GM19099 (cell line): ENCODE measurements at regions not wholly inside any gene's neighbourhood (a gene's known extent, or its start where the extent isn't known, plus 50 kb on each side); places are given as distances from the start of the nearest gene placed in this dataset.

ENCODE experiments used
- POLR2A ChIP-seq: IDR thresholded peaks from 3 replicates; pipeline ENCODE4 v1.6.1; 2011; ENCODE audit warnings: low read depth; ENCODE audit not compliant: insufficient read length; ENCODE audit errors: extremely low read depth

DNA sequence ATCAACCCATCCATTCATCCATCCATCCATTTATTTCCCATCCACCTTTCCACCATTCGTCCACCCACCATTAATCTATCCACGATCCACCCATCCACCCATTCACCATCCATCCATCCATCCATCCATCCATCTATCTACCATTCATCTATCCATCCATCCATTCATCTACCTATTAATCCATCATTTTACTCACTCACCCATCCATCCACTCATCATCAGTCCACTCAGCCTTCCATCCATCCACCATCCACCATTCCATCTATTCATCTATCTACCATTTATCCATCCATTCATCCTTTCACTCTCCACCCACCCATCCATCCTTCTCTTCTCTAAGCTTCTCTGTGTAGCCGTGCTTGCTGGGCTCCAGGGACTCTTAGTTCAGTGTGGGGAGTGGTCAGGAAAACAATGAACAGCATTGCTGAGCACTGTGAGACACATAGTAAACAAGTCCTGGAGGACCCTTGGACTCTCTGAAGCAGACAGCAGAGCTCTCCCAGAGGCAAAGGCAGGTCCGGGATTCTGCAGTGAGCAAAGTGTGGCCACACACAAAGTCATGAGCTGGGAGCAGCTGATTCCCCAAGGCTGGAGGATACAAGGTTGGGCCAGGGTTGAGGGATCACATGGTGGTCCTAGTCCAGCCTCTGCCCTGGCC lies 642.2 kb downstream of the BRD1 start:
- no peak for TF ChIP-seq POLR2A

DNA sequence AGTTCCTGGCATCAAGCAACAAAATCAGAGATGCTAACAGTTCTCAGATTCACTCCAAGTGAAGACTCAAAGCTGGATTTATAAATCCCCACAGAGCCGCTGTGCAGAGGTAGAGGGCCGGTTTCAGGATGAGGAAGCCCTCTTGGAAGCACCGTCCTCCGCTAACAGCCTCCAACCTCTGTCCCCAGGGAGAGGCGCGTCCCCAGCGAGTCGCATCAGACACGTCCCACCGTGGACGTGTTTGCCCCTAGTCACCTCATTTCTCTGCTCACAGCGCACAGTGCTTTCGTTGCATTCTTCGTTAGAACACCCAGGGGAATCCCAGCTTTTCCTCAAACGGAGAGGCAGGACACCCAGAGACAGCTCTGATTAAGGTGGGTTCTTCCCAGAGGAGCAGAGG lies 642.9 kb downstream of the BRD1 start:
- TF ChIP-seq POLR2A: no peak

DNA sequence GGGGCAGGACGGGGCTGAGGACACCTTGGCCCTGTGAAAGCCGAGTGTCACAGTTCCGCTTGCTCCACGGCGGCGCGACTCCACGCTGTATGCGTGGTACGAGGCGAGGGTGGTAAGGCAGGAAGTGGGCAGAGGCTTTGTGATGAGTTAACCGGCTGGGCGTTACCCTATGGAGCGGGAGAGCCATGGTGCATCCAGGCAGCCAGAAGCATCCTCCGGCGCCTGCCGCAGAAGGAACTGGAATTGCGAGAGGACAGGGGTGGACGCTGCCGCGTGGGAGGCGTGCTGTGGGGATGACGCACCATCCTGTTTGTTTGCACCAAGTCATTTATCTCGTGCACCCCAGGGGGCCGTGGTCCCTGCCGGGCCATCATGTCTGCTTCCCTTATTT lies 643.9 kb downstream of the BRD1 start:
- TF ChIP-seq POLR2A: no peak

DNA sequence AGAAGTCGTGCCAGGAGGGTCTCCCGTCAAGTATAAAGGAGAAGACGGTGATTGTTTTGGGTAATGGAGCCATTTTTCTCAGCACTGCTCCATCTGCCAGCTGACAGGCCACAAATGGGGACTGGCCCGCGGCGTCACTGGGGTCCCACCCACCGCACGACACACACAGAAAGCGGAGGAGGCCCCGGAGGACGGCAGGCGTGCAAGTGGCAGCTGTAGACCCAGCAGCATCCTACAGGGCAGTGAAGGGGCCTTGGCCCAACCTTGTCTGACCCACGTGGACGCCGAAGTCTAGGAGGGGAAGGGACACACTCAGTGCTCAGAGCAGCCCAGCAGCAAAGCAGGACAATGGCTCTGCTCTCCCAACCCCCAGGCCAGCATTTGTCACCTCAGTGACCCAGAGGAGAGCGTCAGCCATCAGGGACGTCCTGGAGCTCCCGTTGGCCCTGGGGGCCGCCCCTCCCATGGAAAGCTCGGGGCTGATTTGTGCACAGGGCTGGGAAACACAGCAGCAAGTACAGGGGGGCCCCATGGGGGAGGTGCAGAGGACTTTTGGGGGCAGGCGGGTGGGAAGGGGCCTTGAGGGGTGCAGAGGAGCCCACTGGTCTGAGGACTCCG lies 644.4 kb downstream of the BRD1 start:
- no peak for TF ChIP-seq POLR2A

DNA sequence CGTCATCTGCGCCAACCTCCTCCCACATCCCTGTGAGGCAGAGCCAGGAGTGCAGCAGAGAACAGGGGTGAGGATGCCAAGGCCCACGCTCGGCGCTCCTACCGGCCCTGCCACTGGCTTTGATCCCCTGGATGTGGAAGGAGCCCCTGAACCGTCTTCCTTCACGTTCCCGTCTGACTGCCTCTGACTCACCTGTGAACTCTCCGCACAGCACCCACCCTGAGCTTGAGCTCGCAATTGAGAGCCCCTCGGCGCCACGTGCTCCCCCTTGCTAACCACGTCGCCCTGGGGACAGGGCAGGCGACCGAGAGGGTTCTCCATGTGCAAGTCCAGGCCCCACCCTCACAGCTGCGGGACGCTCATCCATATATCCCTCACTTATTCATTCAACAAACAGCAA lies 645.3 kb downstream of the BRD1 start:
- TF ChIP-seq POLR2A: no peak

DNA sequence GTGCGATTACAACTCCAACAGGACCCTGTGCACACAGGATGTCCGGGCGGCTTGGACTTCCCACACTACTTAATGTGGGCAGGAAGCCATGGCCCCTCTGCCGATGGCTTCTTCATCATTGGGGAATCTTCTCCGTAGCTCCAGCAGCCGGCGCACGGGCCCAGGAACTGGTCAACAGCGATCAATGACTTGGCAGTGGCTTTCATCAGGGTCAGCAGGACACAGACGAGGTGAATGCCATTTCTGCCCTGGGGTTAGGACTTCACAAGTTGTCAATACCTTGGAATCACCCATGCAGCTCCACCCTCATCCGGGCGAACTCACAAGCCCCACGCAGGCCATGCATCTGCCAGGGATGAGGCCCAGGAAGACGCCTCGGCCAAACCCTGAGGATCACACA lies 645.7 kb downstream of the BRD1 start:
- no peak for TF ChIP-seq POLR2A

DNA sequence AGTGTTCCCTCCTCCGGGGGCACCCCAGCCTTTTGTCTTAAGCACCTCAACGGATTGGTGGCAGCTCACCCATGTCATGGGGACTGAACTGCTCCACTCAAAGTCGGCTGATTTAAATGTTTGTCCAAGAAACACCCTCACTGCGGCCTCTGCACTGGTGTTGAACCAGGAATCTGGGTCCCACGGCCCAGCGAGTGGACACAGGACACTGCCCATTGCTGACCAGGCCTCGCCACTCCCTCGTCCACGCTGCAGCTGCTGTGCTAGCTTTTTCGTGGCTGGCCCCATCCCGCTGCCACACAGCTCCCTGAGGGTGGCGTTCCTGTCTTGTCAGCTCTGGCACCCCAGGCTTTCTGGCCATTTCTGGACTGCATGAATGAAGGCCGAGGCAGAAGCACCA lies 646.2 kb downstream of the BRD1 start:
- TF ChIP-seq POLR2A: no peak

DNA sequence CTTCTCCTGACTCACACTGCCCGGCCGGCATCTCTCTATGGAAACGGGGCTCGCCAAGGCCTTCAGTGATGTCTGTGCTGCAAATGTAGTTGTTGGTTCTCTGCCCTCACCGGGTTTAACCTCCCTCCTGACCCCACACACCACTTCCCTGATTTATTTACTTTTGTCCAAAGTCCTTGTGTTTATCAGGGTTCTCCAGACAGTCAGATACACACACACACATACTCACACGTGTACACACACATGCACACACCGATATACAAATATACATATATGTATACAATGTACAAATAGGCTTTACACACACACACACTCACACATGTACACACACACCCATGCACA lies 647.0 kb downstream of the BRD1 start:
- no peak for TF ChIP-seq POLR2A

DNA sequence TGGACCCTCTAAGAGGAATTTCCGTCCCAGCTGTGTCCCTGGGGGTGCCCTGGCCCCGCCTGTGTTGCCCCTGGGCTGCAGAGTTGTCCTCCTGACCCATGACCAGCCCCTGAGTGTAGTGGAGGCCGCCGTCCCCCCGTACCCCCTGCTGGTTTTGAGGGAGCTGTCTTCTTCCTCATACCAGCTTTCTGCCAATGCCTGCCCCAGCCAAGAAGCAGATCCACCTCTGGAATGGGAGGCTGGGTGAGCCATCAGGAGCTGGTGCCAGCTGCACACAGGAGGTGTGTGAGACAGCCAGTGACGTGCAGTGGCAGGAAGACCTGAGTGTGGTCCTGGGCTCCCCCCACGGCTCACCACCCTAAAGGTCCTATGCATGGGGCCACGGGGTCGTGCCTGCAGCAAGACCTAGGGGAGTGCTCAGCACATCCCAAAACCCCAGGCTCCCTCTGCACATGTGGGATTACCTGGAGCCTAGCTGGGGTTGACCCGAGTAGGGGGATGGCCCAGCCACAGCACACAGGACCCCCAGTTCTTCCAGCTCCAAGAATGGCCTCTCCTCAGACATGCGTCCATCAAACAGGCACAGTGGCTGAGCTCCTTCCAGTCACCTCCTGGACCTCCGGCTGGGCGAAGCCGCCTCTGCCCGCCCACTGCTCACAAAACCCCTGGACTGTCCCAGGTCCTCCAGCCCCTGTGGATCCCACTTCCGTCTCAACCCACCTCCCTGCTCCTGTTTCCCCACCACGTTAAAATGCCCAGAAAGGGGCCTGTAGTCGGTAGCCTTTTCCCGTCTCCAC lies 647.6 kb downstream of the BRD1 start:
- no peak for TF ChIP-seq POLR2A

DNA sequence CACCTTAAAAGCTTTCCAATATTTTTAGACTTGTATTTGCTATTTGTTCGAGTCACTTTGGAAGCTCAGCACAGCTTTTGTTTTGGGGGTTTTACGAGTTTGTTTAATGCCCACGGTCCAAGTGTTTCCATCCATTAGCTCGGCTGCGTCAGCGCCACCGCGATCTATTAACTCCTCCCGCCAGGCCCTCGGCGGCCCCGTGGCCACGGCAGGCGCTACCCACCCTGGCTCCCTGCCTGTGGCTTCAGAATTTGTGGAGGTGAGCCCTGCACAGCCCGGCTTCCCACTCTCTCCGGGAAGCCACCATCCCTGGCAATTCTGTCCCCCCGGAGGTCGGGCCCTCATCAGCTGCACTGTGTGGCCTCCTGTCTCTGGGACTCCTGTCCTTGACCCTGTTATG lies 648.5 kb downstream of the BRD1 start:
- no peak for TF ChIP-seq POLR2A

DNA sequence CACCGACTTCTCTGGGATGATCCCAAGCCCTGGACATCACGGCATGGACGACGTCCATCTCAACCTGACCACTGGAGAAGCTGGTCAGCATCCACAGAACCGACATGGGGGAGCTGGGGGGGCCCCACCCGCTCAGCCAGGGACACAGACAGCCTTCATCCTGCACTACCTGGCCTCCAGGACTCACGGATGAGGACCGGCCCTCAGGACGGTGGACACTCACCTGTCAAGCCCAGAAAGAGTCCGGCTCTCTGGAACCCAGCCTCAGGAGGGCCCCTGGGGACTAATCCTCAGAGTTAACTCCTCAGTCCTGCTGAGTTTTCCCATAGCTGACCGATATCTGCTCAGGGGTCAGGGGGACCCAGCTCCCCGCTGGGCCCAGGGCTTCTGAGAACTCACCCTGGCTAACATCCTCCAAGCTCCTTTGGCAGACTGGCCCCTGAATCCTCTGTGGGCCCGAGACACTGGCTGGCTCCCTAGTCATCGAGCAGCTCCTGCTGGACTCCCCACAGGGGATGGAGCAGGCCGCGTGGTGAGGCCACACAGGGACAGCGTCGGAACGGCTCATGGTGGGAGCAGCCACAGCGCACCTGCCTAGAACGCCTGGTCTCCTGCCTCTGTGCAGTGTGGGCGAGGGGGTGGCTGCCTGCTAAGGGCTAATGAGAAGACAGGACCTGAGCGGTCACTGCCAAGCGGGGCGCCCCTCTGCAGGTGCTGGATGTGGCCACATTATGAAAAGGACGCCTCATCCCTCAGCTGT lies 649.2 kb downstream of the BRD1 start:
- no peak for TF ChIP-seq POLR2A

DNA sequence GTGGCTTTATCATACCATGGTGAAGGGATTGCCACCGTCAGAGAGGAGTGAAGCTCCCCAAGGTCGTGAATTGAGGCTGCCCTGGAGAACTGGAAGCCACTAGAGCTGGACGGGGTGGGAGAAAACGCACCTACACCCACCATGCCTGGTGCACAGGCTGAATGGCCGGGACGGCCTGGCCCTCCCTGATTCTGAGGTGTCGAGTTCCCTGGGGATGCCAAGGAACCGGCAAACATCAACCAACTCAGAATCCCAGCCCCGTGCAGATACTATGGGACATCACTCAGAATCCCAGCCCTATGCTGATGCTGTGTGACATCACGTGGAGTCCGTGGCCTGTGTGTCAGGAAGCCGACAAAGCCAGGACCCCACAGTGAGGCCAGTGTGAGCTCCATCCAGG lies 650.0 kb downstream of the BRD1 start:
- TF ChIP-seq POLR2A: no peak

DNA sequence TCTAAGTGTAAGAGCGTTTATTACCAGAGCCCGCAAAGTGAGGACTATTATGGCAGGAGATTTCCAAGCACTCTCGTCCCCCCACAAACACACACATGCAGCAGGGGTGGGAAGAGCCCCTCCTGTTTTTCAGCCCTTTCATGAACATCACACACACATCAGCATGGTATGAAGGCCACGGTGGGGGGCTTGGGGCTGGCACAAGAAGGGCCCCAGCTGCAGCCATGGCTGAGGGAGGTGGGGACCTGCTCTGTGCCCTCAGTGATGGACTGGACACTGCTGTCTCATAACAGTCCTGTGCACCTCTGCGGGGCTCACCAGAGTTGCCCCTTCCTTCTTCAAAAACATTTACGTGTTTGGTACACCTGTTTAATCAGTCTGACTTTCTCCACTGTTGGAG lies 650.7 kb downstream of the BRD1 start:
- TF ChIP-seq POLR2A: no peak

DNA sequence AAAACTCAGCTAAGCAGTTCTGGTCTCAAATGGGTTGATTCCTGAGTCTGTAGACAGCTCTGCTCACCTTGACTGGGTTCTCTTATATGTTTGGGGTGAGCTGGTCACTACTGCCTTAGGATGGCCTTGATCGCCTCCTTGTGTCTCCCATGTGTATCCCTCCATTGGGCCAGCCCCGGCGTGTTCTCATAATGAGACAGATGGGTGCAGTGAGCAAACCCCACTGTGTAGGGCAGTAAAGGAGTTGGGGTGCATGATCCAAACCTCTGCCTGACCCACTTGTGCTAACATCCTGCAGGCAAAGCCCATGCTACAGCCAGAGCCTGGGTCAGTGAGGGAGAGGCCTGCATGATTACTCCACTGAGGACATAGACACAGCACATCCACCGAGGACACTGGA lies 657.6 kb downstream of the BRD1 start:
- no peak for TF ChIP-seq POLR2A

DNA sequence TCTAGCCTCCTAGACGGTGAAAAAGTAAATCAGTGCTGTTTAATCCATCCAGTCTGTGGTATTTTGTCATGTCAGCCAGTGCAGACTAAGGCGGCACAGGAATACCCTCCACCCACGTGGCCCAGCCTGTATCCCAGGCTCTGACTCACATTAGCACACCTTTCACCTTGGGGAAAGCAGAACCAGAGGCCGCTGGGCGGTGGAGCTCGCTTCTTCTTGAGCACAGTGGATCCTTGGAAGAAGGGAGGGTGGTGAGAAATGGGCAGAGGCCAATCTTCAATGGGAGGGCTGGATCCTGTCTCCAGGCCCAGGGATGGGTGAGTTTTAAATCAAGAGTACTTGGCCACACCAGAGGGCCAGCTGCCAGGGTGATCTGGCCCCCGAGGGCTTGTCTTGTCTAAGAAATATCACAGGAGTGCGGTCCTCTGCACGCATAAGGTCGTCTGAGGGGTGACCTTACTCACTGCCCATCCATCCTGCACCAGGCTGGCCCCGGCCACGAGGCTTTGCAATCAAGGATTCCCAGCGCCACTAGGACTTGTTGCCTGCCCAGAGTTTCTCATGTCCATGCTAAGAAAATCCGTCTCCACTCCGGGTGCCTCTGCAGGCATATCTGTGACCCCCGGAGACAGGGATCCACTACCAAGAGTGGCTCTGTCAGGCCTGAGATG lies 658.5 kb downstream of the BRD1 start:
- TF ChIP-seq POLR2A: no peak
